IgD-negative memory B cell (primary cell): ENCODE measurements at regions not wholly inside any gene's neighbourhood (a gene's known extent, or its start where the extent isn't known, plus 50 kb on each side); places are given as distances from the start of the nearest gene placed in this dataset.

Source experiments
- H3K27ac Mint-ChIP-seq, 3 donors: one replicate each; pipeline ENCODE4 v1.8.0; 2020 to 2022; ENCODE audit warnings: mild to moderate bottlenecking in 3 of 3, mixed read lengths in 3 of 3, moderate library complexity in 1 of 3
- H3K27me3 Mint-ChIP-seq: one replicate; pipeline ENCODE4 v1.8.0; 2021; ENCODE audit warnings: mixed read lengths
- H3K36me3 Mint-ChIP-seq: one replicate; pipeline ENCODE4 v1.8.0; 2020; ENCODE audit warnings: mild to moderate bottlenecking, mixed read lengths
- H3K4me1 Mint-ChIP-seq, 3 donors: one replicate each; pipeline ENCODE4 v1.8.0; 2020 to 2022; ENCODE audit warnings: mixed read lengths in 3 of 3, mild to moderate bottlenecking in 1 of 3
- H3K4me3 Mint-ChIP-seq, 4 donors: one replicate each; pipeline ENCODE4 v1.8.0; 2020 to 2022; ENCODE audit warnings: mild to moderate bottlenecking in 4 of 4, mixed read lengths in 4 of 4, moderate library complexity in 3 of 4
- H3K9me3 Mint-ChIP-seq, 3 donors: one replicate each; pipeline ENCODE4 v1.8.0; 2020 to 2021; ENCODE audit warnings: mixed read lengths in 3 of 3, mild to moderate bottlenecking in 1 of 3

GRCh38 chr2:2635025-2635528, 304.0 kb upstream of the MYT1L start:
- Mint-ChIP-seq H3K4me3 (no peak overlapping the region), H3K9me3 (peaks cover 0 to 5% (median 0%) of the 10 kb centered on the region in 3 donors), H3K27me3 (peaks cover 8% of the 10 kb centered on the region), H3K27ac (no peak overlapping the region), H3K4me1 (no peaks in the 10 kb centered on the region), H3K36me3 (no peaks in the 10 kb centered on the region)

- no peak overlapping the region for H3K4me3 Mint-ChIP-seq
- H3K36me3 Mint-ChIP-seq: no peaks in the 10 kb centered on the region
- H3K4me1 Mint-ChIP-seq: no peaks in the 10 kb centered on the region
- peaks cover 4% of the 10 kb centered on the region for H3K27me3 Mint-ChIP-seq
- H3K27ac Mint-ChIP-seq: peak overlapping the region in 1 of 3 donors; percentile 61
- H3K9me3 Mint-ChIP-seq: peaks cover 0 to 9% (median 0%) of the 10 kb centered on the region in 3 donors
Measured at GRCh38 chr2:2633017-2633416, 301.9 kb upstream of the MYT1L start.

- Mint-ChIP-seq H3K9me3 (peaks cover 3 to 10% (median 4%) of the 10 kb centered on the region in 3 donors), H3K27ac (no peak overlapping the region), H3K4me3 (no peak overlapping the region), H3K4me1 (peaks cover 0 to 4% (median 0%) of the 10 kb centered on the region in 3 donors), H3K36me3 (peaks cover 1% of the 10 kb centered on the region), H3K27me3 (no peaks in the 10 kb centered on the region)
Measured at GRCh38 chr2:2623939-2624338, 292.9 kb upstream of the MYT1L start.

- H3K4me1 Mint-ChIP-seq: peaks cover 0 to 4% (median 0%) of the 10 kb centered on the region in 3 donors
- H3K9me3 Mint-ChIP-seq: peaks cover 3 to 12% (median 4%) of the 10 kb centered on the region in 3 donors
- no peak overlapping the region for H3K4me3 Mint-ChIP-seq
- H3K27me3 Mint-ChIP-seq: no peaks in the 10 kb centered on the region
- H3K27ac Mint-ChIP-seq: no peak overlapping the region
- no peaks in the 10 kb centered on the region for H3K36me3 Mint-ChIP-seq
Measured at GRCh38 chr2:2621855-2622254, 290.8 kb upstream of the MYT1L start.

- H3K27ac Mint-ChIP-seq: no peak overlapping the region
- peaks cover 2% of the 10 kb centered on the region for H3K27me3 Mint-ChIP-seq
- H3K36me3 Mint-ChIP-seq: peaks cover 2% of the 10 kb centered on the region
- no peak overlapping the region for H3K4me3 Mint-ChIP-seq
- H3K9me3 Mint-ChIP-seq: peaks cover 2 to 11% (median 3%) of the 10 kb centered on the region in 3 donors
- H3K4me1 Mint-ChIP-seq: peaks cover 0 to 4% (median 0%) of the 10 kb centered on the region in 3 donors
Measured at GRCh38 chr2:2620604-2621003, 289.5 kb upstream of the MYT1L start.

GRCh38 chr2:2619995-2620394, 288.9 kb upstream of the MYT1L start:
- peak overlapping the region in 1 of 3 donors; percentile 20 for H3K27ac Mint-ChIP-seq
- peaks cover 2% of the 10 kb centered on the region for H3K36me3 Mint-ChIP-seq
- peaks cover 0 to 4% (median 0%) of the 10 kb centered on the region in 3 donors for H3K4me1 Mint-ChIP-seq
- peaks cover 2% of the 10 kb centered on the region for H3K27me3 Mint-ChIP-seq
- peaks cover 2 to 11% (median 3%) of the 10 kb centered on the region in 3 donors for H3K9me3 Mint-ChIP-seq
- no peak overlapping the region for H3K4me3 Mint-ChIP-seq

- Mint-ChIP-seq H3K27ac (no peak overlapping the region), H3K9me3 (peaks cover 0 to 13% (median 4%) of the 10 kb centered on the region in 3 donors), H3K27me3 (peaks cover 2% of the 10 kb centered on the region), H3K36me3 (peaks cover 2% of the 10 kb centered on the region), H3K4me3 (peak overlapping the region in 1 of 4 donors; percentile 39), H3K4me1 (peaks cover 0 to 5% (median 0%) of the 10 kb centered on the region in 3 donors)
Measured at GRCh38 chr2:2614452-2614851, 283.4 kb upstream of the MYT1L start.

- Mint-ChIP-seq H3K27ac (peak overlapping the region in 2 of 3 donors; percentile 36 to 84), H3K9me3 (peaks cover 0 to 9% (median 4%) of the 10 kb centered on the region in 3 donors), H3K27me3 (peaks cover 2% of the 10 kb centered on the region), H3K4me1 (peaks cover 0 to 5% (median 0%) of the 10 kb centered on the region in 3 donors), H3K36me3 (peaks cover 2% of the 10 kb centered on the region), H3K4me3 (peak overlapping the region; percentile 19 to 84 (median 72))
Measured at GRCh38 chr2:2613279-2614199, 282.5 kb upstream of the MYT1L start.

- Mint-ChIP-seq H3K27me3 (peaks cover 4% of the 10 kb centered on the region), H3K27ac (no peak overlapping the region), H3K9me3 (peaks cover 0 to 5% (median 4%) of the 10 kb centered on the region in 3 donors), H3K36me3 (no peaks in the 10 kb centered on the region), H3K4me1 (peaks cover 0 to 5% (median 0%) of the 10 kb centered on the region in 3 donors), H3K4me3 (no peak overlapping the region)
Measured at GRCh38 chr2:2610751-2611150, 279.7 kb upstream of the MYT1L start.

- Mint-ChIP-seq H3K36me3 (peaks cover 5% of the 10 kb centered on the region), H3K4me3 (no peak overlapping the region), H3K4me1 (no peaks in the 10 kb centered on the region), H3K27ac (no peak overlapping the region), H3K27me3 (no peaks in the 10 kb centered on the region), H3K9me3 (peaks cover 0 to 14% (median 6%) of the 10 kb centered on the region in 3 donors)
Measured at GRCh38 chr2:2600366-2600765, 269.3 kb upstream of the MYT1L start.

- Mint-ChIP-seq H3K4me1 (no peaks in the 10 kb centered on the region), H3K36me3 (peaks cover 5% of the 10 kb centered on the region), H3K27me3 (no peaks in the 10 kb centered on the region), H3K4me3 (no peak overlapping the region), H3K9me3 (peaks cover 0 to 14% (median 8%) of the 10 kb centered on the region in 3 donors), H3K27ac (no peak overlapping the region)
Measured at GRCh38 chr2:2599441-2599840, 268.4 kb upstream of the MYT1L start.

GRCh38 chr2:2597712-2598111, 266.6 kb upstream of the MYT1L start:
- H3K4me3 Mint-ChIP-seq: no peak overlapping the region
- peaks cover 0 to 15% (median 8%) of the 10 kb centered on the region in 3 donors for H3K9me3 Mint-ChIP-seq

GRCh38 chr2:2591542-2591940, 260.5 kb upstream of the MYT1L start:
- H3K36me3 Mint-ChIP-seq: peaks cover 2% of the 10 kb centered on the region
- H3K9me3 Mint-ChIP-seq: peaks cover 0 to 15% (median 7%) of the 10 kb centered on the region in 3 donors
- no peak overlapping the region for H3K27ac Mint-ChIP-seq
- H3K4me3 Mint-ChIP-seq: no peak overlapping the region
- H3K27me3 Mint-ChIP-seq: peaks cover 2% of the 10 kb centered on the region
- H3K4me1 Mint-ChIP-seq: no peaks in the 10 kb centered on the region

More at GRCh38 chr2:2597712-2598111, 266.6 kb upstream of the MYT1L start:
- no peak overlapping the region for H3K27ac Mint-ChIP-seq
- no peaks in the 10 kb centered on the region for H3K4me1 Mint-ChIP-seq
- peaks cover 3% of the 10 kb centered on the region for H3K36me3 Mint-ChIP-seq
- peaks cover 2% of the 10 kb centered on the region for H3K27me3 Mint-ChIP-seq

GRCh38 chr2:2590841-2591541, 259.9 kb upstream of the MYT1L start:
- Mint-ChIP-seq H3K27me3 (peaks cover 2% of the 10 kb centered on the region), H3K4me1 (no peaks in the 10 kb centered on the region), H3K9me3 (peaks cover 0 to 9% (median 5%) of the 10 kb centered on the region in 3 donors), H3K36me3 (peaks cover 2% of the 10 kb centered on the region), H3K4me3 (no peak overlapping the region), H3K27ac (no peak overlapping the region)

- Mint-ChIP-seq H3K4me3 (no peak overlapping the region), H3K9me3 (peaks cover under 1 to 7% (median under 1%) of the 10 kb centered on the region in 3 donors), H3K4me1 (no peaks in the 10 kb centered on the region), H3K27me3 (peaks cover 2% of the 10 kb centered on the region), H3K36me3 (peaks cover 2% of the 10 kb centered on the region), H3K27ac (no peak overlapping the region)
Measured at GRCh38 chr2:2590141-2590540, 259.1 kb upstream of the MYT1L start.
